Gastrocnemius medialis (tissue), 4 donors: ENCODE measurements at regions not wholly inside any gene's neighbourhood (a gene's known extent, or its start where the extent isn't known, plus 50 kb on each side); places are given as distances from the start of the nearest gene placed in this dataset.
"Not testable (repeated sequence)": the region's sequence is repeated elsewhere in the genome, so short reads cannot be mapped to it uniquely, and the experiment has no call there.

Experiments used
- CTCF ChIP-seq, 5 experiments: fragments of 450-650 bp in 3 of 5; fragments of 200-600 bp in 2 of 5; sonication (generic) in 2 of 5; IDR thresholded peaks in 4 of 5; conservative IDR thresholded peaks in 1 of 5; 1 replicate in 4 of 5; 2 replicates in 1 of 5; pipeline ENCODE4 v1.5.1; 2016 to 2019; ENCODE audit warnings: antibody characterized with exemption in 5 of 5, mild to moderate bottlenecking in 3 of 5, moderate library complexity in 3 of 5
- POLR2A ChIP-seq, 2 donors: fragments of 450-650 bp; IDR thresholded peaks; one replicate each; pipeline ENCODE4 v1.6.1; 2017; ENCODE audit warnings: antibody characterized with exemption in 2 of 2, mild to moderate bottlenecking in 2 of 2, moderate library complexity in 2 of 2

DNA sequence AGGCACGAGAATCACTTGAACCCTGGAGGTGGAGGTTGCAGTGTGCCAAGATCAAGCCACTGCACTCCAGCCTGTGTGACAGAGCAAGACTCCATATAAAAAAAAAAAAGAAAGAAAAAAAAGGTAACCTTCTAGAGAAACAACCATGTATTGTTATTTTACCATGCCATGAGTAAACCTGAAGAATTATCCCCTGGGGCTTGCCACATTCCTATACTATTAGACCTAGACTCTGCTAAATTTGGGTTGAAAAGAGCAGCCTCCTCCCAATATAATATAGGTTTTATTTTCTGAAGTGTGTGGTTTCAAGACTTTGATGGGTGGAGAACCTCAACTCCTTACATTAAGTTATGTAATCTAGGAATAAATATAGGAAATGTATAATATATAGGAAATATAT is 118.0 kb upstream of the KCTD3 start:
- not testable (repeated sequence) for TF ChIP-seq CTCF (IDR thresholded peaks at IDR 0.05 in 4 of 5, conservative IDR thresholded peaks at IDR 0.05 in 1 of 5); POLR2A (IDR thresholded peaks at IDR 0.05)
